GM23338 (cell line): ENCODE measurements at regions not wholly inside any gene's neighbourhood (a gene's known extent, or its start where the extent isn't known, plus 50 kb on each side); places are given as distances from the start of the nearest gene placed in this dataset.

Experiments
- ATAC-seq: fragments of 200-7000 bp; cut with Tn5 transposase; 3 replicates; pipeline ENCODE4 v1.9.1; 2020
- DNase-seq: peaks from one replicate; pipeline ENCODE4 v3.0.0-alpha.2; 2015; ENCODE audit warnings: low spot score
- H2AFZ ChIP-seq: fragments of 200-600 bp; sonication (generic); 2 replicates; pipeline ENCODE4 v1.8.0; 2016; ENCODE audit warnings: antibody characterized with exemption, mild to moderate bottlenecking, moderate library complexity
- H3F3A ChIP-seq: fragments of 200-600 bp; sonication (generic); replicated peaks from 2 replicates; pipeline ENCODE4 v1.8.0; 2017; ENCODE audit warnings: antibody characterized with exemption, mixed run types, low read depth
- H3K27ac ChIP-seq: fragments of 200-600 bp; sonication (generic); 2 replicates; pipeline ENCODE4 v1.6.1; 2016; ENCODE audit warnings: low read depth
- H3K27me3 ChIP-seq: fragments of 200-600 bp; sonication (generic); 2 replicates; pipeline ENCODE4 v1.8.0; 2016; ENCODE audit warnings: mild to moderate bottlenecking, mixed run types, moderate library complexity; ENCODE audit not compliant: insufficient read depth
- H3K36me3 ChIP-seq: fragments of 200-600 bp; sonication (generic); 2 replicates; pipeline ENCODE4 v1.8.0; 2016; ENCODE audit warnings: mild to moderate bottlenecking; ENCODE audit not compliant: insufficient read depth
- H3K4me1 ChIP-seq: fragments of 200-600 bp; sonication (generic); 2 replicates; pipeline ENCODE4 v1.8.0; 2016; ENCODE audit warnings: mild to moderate bottlenecking, moderate library complexity; ENCODE audit not compliant: insufficient read depth
- H3K4me2 ChIP-seq: fragments of 200-600 bp; sonication (generic); 2 replicates; pipeline ENCODE4 v1.7.1; 2017; ENCODE audit warnings: mixed run types
- H3K4me3 ChIP-seq: fragments of 200-600 bp; sonication (generic); 2 replicates; pipeline ENCODE4 v1.6.1; 2016; ENCODE audit warnings: mixed run types
- H3K79me2 ChIP-seq: fragments of 200-600 bp; sonication (generic); replicated peaks from 2 replicates; pipeline ENCODE4 v1.8.0; 2017; ENCODE audit warnings: mild to moderate bottlenecking; ENCODE audit not compliant: insufficient read depth
- H3K9me2 ChIP-seq: fragments of 200-600 bp; sonication (generic); 2 replicates; pipeline ENCODE4 v1.8.0; 2017; ENCODE audit not compliant: insufficient read depth
- H4K20me1 ChIP-seq: fragments of 200-600 bp; sonication (generic); replicated peaks from 2 replicates; pipeline ENCODE4 v1.8.0; 2017; ENCODE audit warnings: mild to moderate bottlenecking; ENCODE audit not compliant: insufficient read depth
- H3K27ac Mint-ChIP-seq: 2 replicates; pipeline ENCODE4 v1.8.0; 2020; ENCODE audit warnings: inconsistent platforms, mild to moderate bottlenecking, moderate library complexity, mixed read lengths
- H3K27me3 Mint-ChIP-seq: 3 replicates; pipeline ENCODE4 v1.8.0; 2022; ENCODE audit warnings: low read depth, mild to moderate bottlenecking, moderate library complexity, mixed read lengths, inconsistent platforms; ENCODE audit not compliant: insufficient read depth, poor library complexity
- H3K36me3 Mint-ChIP-seq: 3 replicates; pipeline ENCODE4 v1.8.0; 2021; ENCODE audit warnings: low read depth, mild to moderate bottlenecking, inconsistent platforms, moderate library complexity, mixed read lengths
- H3K4me1 Mint-ChIP-seq: 3 replicates; pipeline ENCODE4 v1.8.0; 2020; ENCODE audit warnings: mild to moderate bottlenecking, inconsistent platforms, mixed read lengths
- H3K4me3 Mint-ChIP-seq: 3 replicates; pipeline ENCODE4 v1.8.0; 2021; ENCODE audit warnings: moderate library complexity, mild to moderate bottlenecking, inconsistent platforms, mixed read lengths
- H3K9me3 Mint-ChIP-seq: 3 replicates; pipeline ENCODE4 v1.8.0; 2020; ENCODE audit warnings: moderate library complexity, mild to moderate bottlenecking, inconsistent platforms, mixed read lengths
- CTCF ChIP-seq, 2 experiments: fragments of 200-600 bp in 1 of 2; sonication (generic) in 1 of 2; conservative IDR thresholded peaks; 2 replicates each; pipeline versions ENCODE4 v1.5.1 to v1.6.1; 2016 to 2017; ENCODE audit warnings: antibody characterized with exemption in 2 of 2, low read depth in 2 of 2, mild to moderate bottlenecking in 2 of 2, moderate library complexity in 1 of 2
- ETS1 ChIP-seq: IDR thresholded peaks from 2 replicates; pipeline ENCODE4 v1.6.1; 2016; ENCODE audit warnings: antibody characterized with exemption
- EZH2 ChIP-seq: fragments of 200-600 bp; sonication (generic); IDR thresholded peaks from one replicate; pipeline ENCODE4 v1.8.0; 2017; ENCODE audit warnings: antibody characterized with exemption, mild to moderate bottlenecking, low read depth; ENCODE audit not compliant: unreplicated experiment
- EZH2phosphoT487 ChIP-seq: fragments of 200-600 bp; sonication (generic); IDR thresholded peaks from one replicate; pipeline ENCODE4 v1.8.1; 2018; ENCODE audit warnings: antibody characterized with exemption; ENCODE audit not compliant: unreplicated experiment
- JUNB ChIP-seq: IDR thresholded peaks from one replicate; pipeline ENCODE4 v1.6.1; 2016; ENCODE audit warnings: antibody characterized with exemption; ENCODE audit not compliant: unreplicated experiment
- NANOG ChIP-seq: IDR thresholded peaks from 2 replicates; pipeline ENCODE4 v1.6.1; 2016; ENCODE audit warnings: antibody characterized with exemption, borderline replicate concordance
- POLR2AphosphoS5 ChIP-seq: IDR thresholded peaks from 2 replicates; pipeline ENCODE4 v1.6.1; 2016; ENCODE audit warnings: antibody characterized with exemption, low read depth
- STAT1 ChIP-seq: IDR thresholded peaks from one replicate; pipeline ENCODE4 v1.6.1; 2016; ENCODE audit warnings: antibody characterized with exemption; ENCODE audit not compliant: unreplicated experiment
- ZNF114 ChIP-seq: fragments of 250-450 bp; sonication (Bioruptor Pico); IDR thresholded peaks from 2 replicates; pipeline ENCODE4 v1.5.0; 2020; ENCODE audit warnings: mild to moderate bottlenecking, moderate library complexity
- ZNF331 ChIP-seq: fragments of 250-450 bp; sonication (Bioruptor Pico); IDR thresholded peaks from 2 replicates; pipeline ENCODE4 v1.5.0; 2020; ENCODE audit warnings: low read depth, mild to moderate bottlenecking, moderate library complexity
- TF ChIP-seq, protein P1 (sequence below): IDR thresholded peaks from one replicate; pipeline ENCODE4 v1.6.1; 2018; ENCODE audit warnings: antibody characterized with exemption; ENCODE audit not compliant: unreplicated experiment

- Mint-ChIP-seq H3K4me1 (peaks cover 8% of the 10 kb centered on the region), H3K27me3 (no peaks in the 10 kb centered on the region), H3K36me3 (no peaks in the 10 kb centered on the region), H3K27ac (no peak overlapping the region), H3K9me3 (no peaks in the 10 kb centered on the region), H3K4me3 (no peak overlapping the region)
- H3K36me3 ChIP-seq: no peaks in the 10 kb centered on the region
- no peak overlapping the region for H3K4me2 ChIP-seq
- H3F3A ChIP-seq: no peaks in the 10 kb centered on the region
- no peak for ATAC-seq
- no peaks in the 10 kb centered on the region for H3K27me3 ChIP-seq
- peaks cover 10% of the 10 kb centered on the region; the same call in 1 of the 2 replicates for H3K9me2 ChIP-seq
- DNase-seq: no peak
- H3K4me1 ChIP-seq: no peaks in the 10 kb centered on the region; the same call in 1 of the 2 replicates
- no peaks in the 10 kb centered on the region for H4K20me1 ChIP-seq
- no peak overlapping the region for H2AFZ ChIP-seq
- no peak overlapping the region for H3K27ac ChIP-seq
- H3K79me2 ChIP-seq: no peaks in the 10 kb centered on the region
- TF ChIP-seq ZNF331 (CRISPR knock-in tag) (no peak), EZH2phosphoT487 (no peak), EZH2 (no peak), POLR2AphosphoS5 (no peak), STAT1 (no peak), ZNF114 (CRISPR knock-in tag) (no peak), CTCF (conservative IDR thresholded peaks at IDR 0.05; ENCODE audit: low read depth in 2 of 2) (no peak), ETS1 (no peak)
- H3K4me3 ChIP-seq: no peak overlapping the region
These were observed 192.0 kb upstream of the JUN start for GRCh38 chr1:58975888-58976287.

- Mint-ChIP-seq H3K36me3 (no peaks in the 10 kb centered on the region), H3K4me1 (peaks cover 9% of the 10 kb centered on the region), H3K4me3 (no peak overlapping the region), H3K9me3 (no peaks in the 10 kb centered on the region), H3K27me3 (peaks cover under 1% of the 10 kb centered on the region), H3K27ac (no peak overlapping the region)
- H3K4me1 ChIP-seq: no peaks in the 10 kb centered on the region; the same call in 1 of the 2 replicates
- H3K27me3 ChIP-seq: no peaks in the 10 kb centered on the region
- no peak overlapping the region for H3K4me3 ChIP-seq
- peaks cover 10% of the 10 kb centered on the region; the same call in 1 of the 2 replicates for H3K9me2 ChIP-seq
- H3K79me2 ChIP-seq: no peaks in the 10 kb centered on the region
- no peak overlapping the region for H2AFZ ChIP-seq
- no peak overlapping the region for H3K27ac ChIP-seq
- no peaks in the 10 kb centered on the region for H4K20me1 ChIP-seq
- no peaks in the 10 kb centered on the region for H3F3A ChIP-seq
- no peaks in the 10 kb centered on the region for H3K36me3 ChIP-seq
- DNase-seq (no peak), ATAC-seq (no peak)
- no peak overlapping the region for H3K4me2 ChIP-seq
- TF ChIP-seq NANOG: no peak
- no peak for TF ChIP-seq JUNB
- no peak for TF ChIP-seq ZNF114 (CRISPR knock-in tag)
- no peak for TF ChIP-seq ZNF331 (CRISPR knock-in tag)
- no peak for TF ChIP-seq EZH2
- TF ChIP-seq, protein P1, sequence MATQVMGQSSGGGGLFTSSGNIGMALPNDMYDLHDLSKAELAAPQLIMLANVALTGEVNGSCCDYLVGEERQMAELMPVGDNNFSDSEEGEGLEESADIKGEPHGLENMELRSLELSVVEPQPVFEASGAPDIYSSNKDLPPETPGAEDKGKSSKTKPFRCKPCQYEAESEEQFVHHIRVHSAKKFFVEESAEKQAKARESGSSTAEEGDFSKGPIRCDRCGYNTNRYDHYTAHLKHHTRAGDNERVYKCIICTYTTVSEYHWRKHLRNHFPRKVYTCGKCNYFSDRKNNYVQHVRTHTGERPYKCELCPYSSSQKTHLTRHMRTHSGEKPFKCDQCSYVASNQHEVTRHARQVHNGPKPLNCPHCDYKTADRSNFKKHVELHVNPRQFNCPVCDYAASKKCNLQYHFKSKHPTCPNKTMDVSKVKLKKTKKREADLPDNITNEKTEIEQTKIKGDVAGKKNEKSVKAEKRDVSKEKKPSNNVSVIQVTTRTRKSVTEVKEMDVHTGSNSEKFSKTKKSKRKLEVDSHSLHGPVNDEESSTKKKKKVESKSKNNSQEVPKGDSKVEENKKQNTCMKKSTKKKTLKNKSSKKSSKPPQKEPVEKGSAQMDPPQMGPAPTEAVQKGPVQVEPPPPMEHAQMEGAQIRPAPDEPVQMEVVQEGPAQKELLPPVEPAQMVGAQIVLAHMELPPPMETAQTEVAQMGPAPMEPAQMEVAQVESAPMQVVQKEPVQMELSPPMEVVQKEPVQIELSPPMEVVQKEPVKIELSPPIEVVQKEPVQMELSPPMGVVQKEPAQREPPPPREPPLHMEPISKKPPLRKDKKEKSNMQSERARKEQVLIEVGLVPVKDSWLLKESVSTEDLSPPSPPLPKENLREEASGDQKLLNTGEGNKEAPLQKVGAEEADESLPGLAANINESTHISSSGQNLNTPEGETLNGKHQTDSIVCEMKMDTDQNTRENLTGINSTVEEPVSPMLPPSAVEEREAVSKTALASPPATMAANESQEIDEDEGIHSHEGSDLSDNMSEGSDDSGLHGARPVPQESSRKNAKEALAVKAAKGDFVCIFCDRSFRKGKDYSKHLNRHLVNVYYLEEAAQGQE: no peak
These were observed 192.4 kb upstream of the JUN start for GRCh38 chr1:58976294-58976693.
